Heart left ventricle (tissue), 16 donors: ENCODE measurements at regions not wholly inside any gene's neighbourhood (a gene's known extent, or its start where the extent isn't known, plus 50 kb on each side); places are given as distances from the start of the nearest gene placed in this dataset.

Experiments
- ATAC-seq, 4 donors: fragments of 200-7000 bp; cut with Tn5 transposase; one replicate each; pipeline ENCODE4 v1.9.1; 2020 to 2022; ENCODE audit warnings: moderate library complexity in 4 of 4, mild to moderate bottlenecking in 3 of 4, moderate number of reproducible peaks in 1 of 4
- DNase-seq, 5 donors: peaks; one replicate each; pipeline ENCODE4 v3.0.0-alpha.2; 2020
- H3K27ac ChIP-seq, 12 donors: fragments of 200-600 bp; sonication (generic) in 4 of 12; one replicate each; pipeline versions ENCODE4 v1.5.0 to v1.8.0; 2016 to 2022; ENCODE audit warnings: mild to moderate bottlenecking in 2 of 12
- H3K27me3 ChIP-seq, 9 donors: fragments of 200-600 bp; sonication (generic) in 2 of 9; one replicate each; pipeline versions ENCODE4 v1.5.1 to v1.8.0; 2016 to 2022; ENCODE audit warnings: mild to moderate bottlenecking in 3 of 9
- H3K36me3 ChIP-seq, 9 donors: fragments of 200-600 bp; sonication (generic) in 2 of 9; one replicate each; pipeline versions ENCODE4 v1.5.0 to v1.8.0; 2018 to 2022; ENCODE audit warnings: mild to moderate bottlenecking in 2 of 9
- H3K4me1 ChIP-seq, 12 donors: fragments of 200-600 bp; sonication (generic) in 4 of 12; one replicate each; pipeline versions ENCODE4 v1.5.0 to v1.8.0; 2016 to 2022; ENCODE audit warnings: mild to moderate bottlenecking in 3 of 12
- H3K4me3 ChIP-seq, 12 donors: fragments of 200-600 bp; sonication (generic) in 4 of 12; one replicate each; pipeline versions ENCODE4 v1.5.0 to v1.8.0; 2017 to 2022; ENCODE audit warnings: mild to moderate bottlenecking in 9 of 12, moderate library complexity in 4 of 12
- H3K9me3 ChIP-seq, 12 donors: fragments of 200-600 bp; sonication (generic) in 4 of 12; one replicate each; pipeline versions ENCODE4 v1.5.0 to v1.8.0; 2016 to 2022; ENCODE audit warnings: mild to moderate bottlenecking in 1 of 12
- POLR2A ChIP-seq, 2 donors: fragments of 450-650 bp; IDR thresholded peaks; one replicate each; pipeline ENCODE4 v1.6.1; 2017; ENCODE audit warnings: antibody characterized with exemption in 2 of 2, mild to moderate bottlenecking in 2 of 2, moderate library complexity in 2 of 2
- WGBS, 4 donors: extraction: QIAGEN DNeasy Blood & Tissue Kit in 2 of 4; methylation state at CpG; one replicate each; pipeline versions ENCODE4 v1.1.5 to v1.1.7; 2013 to 2018; 5-methylcytosine and 5-hydroxymethylcytosine counted together
- intact Hi-C, 10 donors: fragments of 100-400 bp; cut with DNase I; formaldehyde crosslinking; loops; one replicate each; pipeline versions ENCODE4 v1.11.1 to v1.14.2; 2022
- TF ChIP-seq, protein P1 (sequence below), 12 donors: fragments of 200-600 bp; sonication (generic) in 4 of 12; IDR thresholded peaks; one replicate each; pipeline versions ENCODE4 v1.5.0 to v1.8.0; 2018 to 2022; ENCODE audit warnings: antibody characterized with exemption in 12 of 12, mild to moderate bottlenecking in 5 of 12
- donor health status: ischemic (EF 13 %, LVEDD 7.1; RV severe dilation, severe dysfunction).
- donor health status: healthy with polysubstance abuse.
- donor health status: DM: no; HTN: yes; CAD: no.
- donor health status: DM: no; HTN: no; CAD: no.
- donor health status: ischemic (EF 25% LVEDD 6.9; RV normal size, moderate dysfunction).
- donor health status: ischemic (EF 25% LVEDD 5.7; RV mildly dilated, moderate dysfunction).
- donor health status: healthy.
- donor health status: DM: yes; HTN: yes; CAD: no.
- donor health status: ischemic (EF 35%, LVEDD 5.7; RV mildly dilated, moderate dysfunction).
- donor health status: nonischemic (EF 11% LVEDD 7.7; RV severe dilation, severe dysfunction).
- donor health status: DM: yes; HTN: yes; CAD: no.
- donor health status: PGD.
- donor health status: ischemic (EF 29% LVEDD 5.4; RV normal size, mild dysfunction).
- donor health status: nonischemic (EF 23%, LVEDD 6.1; RV moderate dilation, normal function).

DNA sequence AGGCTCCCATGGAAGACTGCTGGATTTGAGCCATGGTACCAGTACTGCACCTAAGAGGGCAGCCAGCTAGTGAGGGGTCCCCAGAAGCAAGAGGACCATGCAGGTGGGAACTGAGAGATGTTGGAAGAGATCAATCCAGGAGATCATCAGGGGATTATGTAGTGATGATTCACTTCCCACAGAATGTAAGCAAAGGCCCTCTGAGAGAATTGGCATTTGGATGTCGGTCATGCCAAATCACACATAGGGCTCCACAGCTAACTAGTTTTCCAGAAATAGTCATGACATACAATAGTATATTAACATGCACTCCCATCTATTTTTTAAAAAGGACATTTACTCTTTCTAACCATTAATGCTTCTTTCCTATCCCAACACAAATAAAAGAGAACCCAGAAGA, 112.5 kb downstream of the RASGEF1B start:
- intact Hi-C loops, result loop anchor here in 1 of 10 donors (10.0 kb wide), 1 partner anchor 994 kb away; no protein-coding TSS in a partner anchor
- 82 to 96% (median 95%) methylated on average over 1 of the region's 1 CpG for WGBS, 4 donors
- ATAC-seq (no peak), DNase-seq (no peak)
- TF ChIP-seq POLR2A (IDR thresholded peaks at IDR 0.05), result no peak
- TF ChIP-seq, protein P1, sequence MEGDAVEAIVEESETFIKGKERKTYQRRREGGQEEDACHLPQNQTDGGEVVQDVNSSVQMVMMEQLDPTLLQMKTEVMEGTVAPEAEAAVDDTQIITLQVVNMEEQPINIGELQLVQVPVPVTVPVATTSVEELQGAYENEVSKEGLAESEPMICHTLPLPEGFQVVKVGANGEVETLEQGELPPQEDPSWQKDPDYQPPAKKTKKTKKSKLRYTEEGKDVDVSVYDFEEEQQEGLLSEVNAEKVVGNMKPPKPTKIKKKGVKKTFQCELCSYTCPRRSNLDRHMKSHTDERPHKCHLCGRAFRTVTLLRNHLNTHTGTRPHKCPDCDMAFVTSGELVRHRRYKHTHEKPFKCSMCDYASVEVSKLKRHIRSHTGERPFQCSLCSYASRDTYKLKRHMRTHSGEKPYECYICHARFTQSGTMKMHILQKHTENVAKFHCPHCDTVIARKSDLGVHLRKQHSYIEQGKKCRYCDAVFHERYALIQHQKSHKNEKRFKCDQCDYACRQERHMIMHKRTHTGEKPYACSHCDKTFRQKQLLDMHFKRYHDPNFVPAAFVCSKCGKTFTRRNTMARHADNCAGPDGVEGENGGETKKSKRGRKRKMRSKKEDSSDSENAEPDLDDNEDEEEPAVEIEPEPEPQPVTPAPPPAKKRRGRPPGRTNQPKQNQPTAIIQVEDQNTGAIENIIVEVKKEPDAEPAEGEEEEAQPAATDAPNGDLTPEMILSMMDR (IDR thresholded peaks at IDR 0.05), result no peak
- Histone ChIP-seq H3K27me3 (no peaks in the 10 kb centered on the region), H3K4me3 (no peak overlapping the region), H3K36me3 (no peaks in the 10 kb centered on the region), H3K9me3 (no peaks in the 10 kb centered on the region), H3K27ac (no peak overlapping the region), H3K4me1 (no peaks in the 10 kb centered on the region)

DNA sequence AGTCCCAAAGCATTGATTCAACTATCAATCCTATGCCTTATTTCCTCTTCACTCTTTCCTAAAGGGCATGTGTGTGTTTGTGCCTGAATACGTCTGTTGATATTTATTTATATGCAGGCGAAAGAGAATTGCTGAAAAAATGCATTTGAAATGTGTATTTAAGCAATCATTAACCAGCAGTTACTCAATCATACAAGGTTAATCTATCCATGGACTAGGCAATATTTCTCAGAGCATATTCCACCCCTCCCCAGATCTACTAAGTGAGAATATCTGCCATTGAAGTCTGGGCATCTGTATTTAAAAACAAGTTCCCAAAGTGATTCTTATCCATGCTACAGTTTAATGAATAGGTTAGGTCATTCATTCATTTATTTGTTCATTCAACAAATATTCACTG, 113.6 kb downstream of the RASGEF1B start:
- Histone ChIP-seq H3K36me3 (no peaks in the 10 kb centered on the region), H3K9me3 (no peaks in the 10 kb centered on the region), H3K27ac (no peak overlapping the region), H3K4me3 (no peak overlapping the region), H3K27me3 (no peaks in the 10 kb centered on the region), H3K4me1 (no peaks in the 10 kb centered on the region)
- no peak for DNase-seq
- WGBS, 4 donors, result 60 to 83% (median 71%) methylated on average over 2 of the region's 2 CpGs
- TF ChIP-seq POLR2A (IDR thresholded peaks at IDR 0.05), result no peak
- TF ChIP-seq, protein P1 (IDR thresholded peaks at IDR 0.05), result no peak
- intact Hi-C loops, result loop anchor here in 1 of 10 donors (10.0 kb wide), 1 partner anchor 993 kb away; no protein-coding TSS in a partner anchor
- no peak for ATAC-seq

DNA sequence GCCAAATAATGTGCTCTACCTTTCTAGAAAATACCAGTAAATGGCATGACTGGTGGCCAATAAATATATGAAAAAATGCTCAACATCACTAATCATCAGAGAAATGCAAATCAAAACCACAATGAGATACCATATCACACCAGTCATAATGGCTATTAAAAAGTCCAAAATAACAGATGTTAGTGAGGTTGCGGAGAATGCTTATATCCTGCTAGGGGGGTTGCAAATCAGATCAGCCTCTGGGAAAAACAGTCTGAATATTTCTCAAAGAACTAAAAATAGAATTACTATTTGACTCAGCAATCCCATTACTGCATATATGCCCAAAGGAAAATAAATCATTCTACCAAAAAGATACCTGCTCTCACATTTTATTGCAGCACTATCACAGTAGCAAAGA, 115.1 kb downstream of the RASGEF1B start:
- Histone ChIP-seq H3K4me3 (no peak overlapping the region), H3K27ac (no peak overlapping the region), H3K27me3 (peaks cover 0 to 4% (median 0%) of the 10 kb centered on the region in 9 donors), H3K36me3 (no peaks in the 10 kb centered on the region), H3K4me1 (no peaks in the 10 kb centered on the region), H3K9me3 (no peaks in the 10 kb centered on the region)
- intact Hi-C loops, result loop anchor here in 1 of 10 donors (10.0 kb wide), 1 partner anchor 992 kb away; no protein-coding TSS in a partner anchor
- DNase-seq, result no peak
- TF ChIP-seq, protein P1 (IDR thresholded peaks at IDR 0.05), result no peak
- TF ChIP-seq POLR2A (IDR thresholded peaks at IDR 0.05), result no peak
- WGBS, 4 donors, result 74 to 83% (median 80%) methylated on average over 1 of the region's 1 CpG
- no peak for ATAC-seq

DNA sequence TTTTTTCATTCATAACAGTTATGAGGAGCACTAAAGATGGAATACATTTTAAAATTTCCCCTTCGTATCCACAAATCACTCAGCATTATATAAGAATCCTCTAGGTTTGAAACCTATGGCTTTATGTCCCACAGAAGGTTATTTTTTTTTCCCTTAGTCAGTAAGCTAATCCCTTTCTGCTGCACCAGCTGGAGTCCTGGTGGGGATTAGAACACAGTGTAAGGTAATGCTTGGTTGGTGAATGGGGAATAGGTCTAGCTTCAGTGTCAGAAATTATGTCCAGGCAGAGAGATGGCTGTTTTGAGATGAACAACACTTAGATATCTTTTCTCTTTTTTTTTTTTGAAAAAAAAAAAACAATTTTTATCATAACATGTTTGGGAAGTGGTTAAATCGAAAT, 116.6 kb downstream of the RASGEF1B start:
- H3K9me3 ChIP-seq, result no peaks in the 10 kb centered on the region
- no peaks in the 10 kb centered on the region for H3K36me3 ChIP-seq
- no peak overlapping the region for H3K27ac ChIP-seq
- ATAC-seq (no peak), DNase-seq (no peak)
- peaks cover 0 to 4% (median 0%) of the 10 kb centered on the region in 9 donors for H3K27me3 ChIP-seq
- intact Hi-C loops, result loop anchor here in 2 of 10 donors (2.0 to 10.0 kb wide), 2 partner anchors 286 to 990 kb away; no protein-coding TSS in a partner anchor
- 70 to 87% (median 85%) methylated on average over 2 of the region's 2 CpGs for WGBS, 4 donors
- H3K4me3 ChIP-seq, result no peak overlapping the region
- no peak for TF ChIP-seq POLR2A (IDR thresholded peaks at IDR 0.05)
- TF ChIP-seq, protein P1 (IDR thresholded peaks at IDR 0.05), result no peak
- no peaks in the 10 kb centered on the region for H3K4me1 ChIP-seq
